Non-pigmented ciliary epithelial cell (primary cell): ENCODE measurements at regions not wholly inside any gene's neighbourhood (a gene's known extent, or its start where the extent isn't known, plus 50 kb on each side); places are given as distances from the start of the nearest gene placed in this dataset.
"Not testable (repeated sequence)": the region's sequence is repeated elsewhere in the genome, so short reads cannot be mapped to it uniquely, and the experiment has no call there.

Experiments
- DNase-seq: peaks from one replicate; pipeline ENCODE4 v3.0.0-alpha.2; 2010; ENCODE audit warnings: low read depth

DNA sequence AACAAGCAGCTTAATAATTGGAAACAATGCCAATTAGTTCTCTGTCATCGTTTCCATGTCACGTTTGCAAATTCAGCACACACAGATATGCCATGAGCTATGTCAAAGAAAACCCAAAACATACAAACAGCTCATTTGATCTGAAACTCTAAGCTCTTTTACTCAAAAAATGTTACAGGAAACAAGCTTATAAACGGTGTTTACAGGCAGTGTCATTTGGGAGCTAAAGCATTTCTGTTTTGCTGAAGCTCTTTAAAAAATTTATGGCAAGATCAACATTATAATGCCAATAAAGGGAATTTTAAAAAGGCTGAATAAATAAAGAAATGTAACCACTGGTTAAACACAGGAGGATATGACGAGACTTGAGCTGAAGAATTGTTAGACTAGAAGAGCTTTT lies 94.0 kb upstream of the HS3ST2 start:
- no peak for DNase-seq

DNA sequence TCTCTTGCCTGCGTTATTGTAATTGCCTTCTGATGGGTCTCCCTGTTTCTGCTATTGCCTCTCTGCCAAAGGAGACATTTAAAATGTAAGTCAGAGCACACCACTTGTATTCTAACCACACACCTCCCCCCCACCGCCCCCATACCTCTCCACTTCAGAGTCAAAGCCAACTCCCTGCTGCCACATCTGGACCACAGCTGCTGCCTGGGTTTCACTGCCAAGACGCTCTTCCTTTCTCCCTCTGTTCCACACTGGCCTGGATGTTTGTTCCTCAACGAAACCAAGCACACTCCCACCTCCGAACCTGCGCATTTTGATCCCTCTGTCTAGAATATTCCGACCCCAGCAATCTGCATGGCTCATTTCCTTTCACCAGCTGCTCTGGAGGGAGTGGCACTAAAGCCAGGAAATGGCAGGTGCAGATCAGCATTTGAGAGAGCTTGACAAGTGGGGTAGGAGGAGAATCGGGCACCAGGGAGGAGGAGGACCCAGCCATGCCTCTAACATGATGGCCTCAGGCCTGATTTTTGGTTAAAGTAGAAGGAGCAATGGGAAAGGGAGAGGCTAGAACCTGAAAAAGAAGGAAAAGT lies 92.4 kb upstream of the HS3ST2 start:
- no peak for DNase-seq

GRCh38 chr16:22722551-22723541 lies 91.1 kb upstream of the HS3ST2 start:
- not testable (repeated sequence) for DNase-seq

GRCh38 chr16:22726868-22727267 lies 87.1 kb upstream of the HS3ST2 start:
- no peak for DNase-seq

DNA sequence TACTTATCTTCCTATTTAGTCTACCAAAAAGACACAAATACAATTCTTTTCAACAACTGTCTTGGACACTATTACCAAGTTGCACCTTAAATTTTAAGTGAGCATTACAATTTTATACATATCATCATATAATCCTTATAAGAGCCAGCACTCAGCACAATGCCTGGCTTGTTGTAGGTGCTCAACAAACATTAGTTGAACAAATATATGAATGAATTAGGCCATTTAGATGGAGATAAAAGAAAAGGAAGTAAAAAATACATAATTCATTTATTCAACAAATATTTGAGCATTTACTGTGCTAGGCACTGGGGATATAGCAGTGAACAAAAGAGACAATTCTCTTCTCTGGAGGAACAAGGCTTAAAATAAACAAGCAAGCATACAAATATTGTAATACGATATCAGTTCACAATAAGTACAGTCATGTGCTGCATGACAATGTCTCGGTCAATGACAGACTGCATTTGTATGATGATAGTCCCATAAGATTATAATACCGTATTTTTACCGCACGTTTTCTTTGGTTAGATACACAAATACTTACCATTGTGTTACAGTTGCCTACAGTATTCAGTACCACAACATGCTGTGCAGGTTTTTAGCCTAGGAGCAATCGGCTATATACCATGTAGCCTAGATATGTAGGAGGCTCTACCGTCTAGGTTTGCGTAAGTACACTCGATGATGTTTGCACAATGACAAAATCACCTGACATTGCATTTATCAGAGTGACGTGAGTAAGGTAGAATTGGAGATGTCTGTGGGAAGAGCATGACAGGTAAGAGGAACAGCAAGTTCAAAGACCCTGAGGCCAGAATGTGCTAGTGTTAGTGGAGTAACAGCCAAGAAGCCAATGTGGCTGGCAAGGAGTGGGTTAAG lies 86.4 kb upstream of the HS3ST2 start:
- no peak for DNase-seq

- DNase-seq = no peak
These were observed 85.7 kb upstream of the HS3ST2 start for GRCh38 chr16:22728167-22728836.

DNA sequence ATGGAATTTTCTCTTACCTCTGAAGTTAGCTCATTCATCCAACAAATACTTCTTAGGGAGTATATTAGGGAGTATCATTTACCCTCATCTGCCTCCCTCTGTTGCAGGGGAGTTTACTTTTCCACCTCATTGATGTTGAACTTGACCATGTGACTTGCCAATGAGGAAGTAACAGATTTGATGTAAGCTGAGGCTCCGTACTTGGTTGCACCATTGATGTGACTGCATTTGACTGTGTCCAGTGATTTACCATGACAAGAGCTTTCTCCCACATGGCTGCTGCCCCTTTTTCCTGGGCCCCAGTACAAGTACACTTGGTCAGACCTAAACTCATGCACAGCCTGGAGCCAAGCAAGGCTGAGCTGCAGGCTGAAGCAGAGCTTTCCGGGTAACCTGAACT lies 81.6 kb upstream of the HS3ST2 start:
- DNase-seq = no peak

- DNase-seq = no peak
These were observed 81.0 kb upstream of the HS3ST2 start for GRCh38 chr16:22732959-22733358.

GRCh38 chr16:22734368-22734767 lies 79.6 kb upstream of the HS3ST2 start:
- no peak for DNase-seq

DNA sequence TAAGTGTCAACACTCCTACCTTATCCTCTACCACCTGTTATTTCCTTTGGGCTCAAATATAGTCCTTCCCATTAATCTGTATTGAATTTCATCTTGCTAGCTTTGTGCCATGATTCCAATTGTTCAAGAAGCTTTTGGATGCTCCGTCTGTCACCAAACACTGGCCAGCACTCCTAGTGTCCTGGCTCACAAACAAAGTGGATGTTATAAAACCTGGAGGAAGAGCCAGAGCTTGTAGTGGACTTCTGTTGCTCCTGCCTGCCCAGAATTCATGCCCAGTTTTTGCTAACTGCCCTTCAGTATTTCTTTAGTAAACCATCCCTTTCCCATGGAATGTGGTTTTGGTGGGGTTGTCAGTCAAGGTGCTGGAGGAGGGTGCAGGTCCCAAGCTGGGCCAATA lies 77.2 kb upstream of the HS3ST2 start:
- DNase-seq = no peak

- DNase-seq = no peak
These were observed 74.9 kb upstream of the HS3ST2 start for GRCh38 chr16:22739077-22739476.

- DNase-seq = no peak
These were observed 70.6 kb upstream of the HS3ST2 start for GRCh38 chr16:22743401-22743800.

- DNase-seq = no peak
These were observed 62.8 kb upstream of the HS3ST2 start for GRCh38 chr16:22751104-22751667.

GRCh38 chr16:22751685-22752084 lies 62.3 kb upstream of the HS3ST2 start:
- no peak for DNase-seq

GRCh38 chr16:22753451-22753850 lies 60.5 kb upstream of the HS3ST2 start:
- no peak for DNase-seq

GRCh38 chr16:22754577-22754976 lies 59.4 kb upstream of the HS3ST2 start:
- no peak for DNase-seq

GRCh38 chr16:22757202-22757601 lies 56.8 kb upstream of the HS3ST2 start:
- DNase-seq = no peak

DNA sequence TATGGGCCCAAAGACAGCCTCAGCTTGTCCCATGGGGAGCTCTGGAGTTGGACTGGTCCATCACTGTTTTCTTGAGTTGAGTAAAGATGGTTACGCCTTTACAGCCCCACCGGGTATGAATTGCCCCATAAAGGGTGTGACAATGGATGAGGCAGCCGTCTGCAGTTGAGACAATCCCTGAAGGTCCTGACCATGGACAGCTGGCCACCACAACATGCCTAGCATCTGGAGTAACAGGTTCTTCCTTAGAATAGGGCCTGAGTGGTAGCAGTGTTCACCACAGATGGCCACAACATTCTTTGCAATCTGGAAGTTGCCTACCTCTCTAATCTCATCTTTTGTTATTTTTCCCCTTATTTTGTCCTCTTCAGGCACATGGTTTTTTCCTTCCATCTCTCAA lies 51.5 kb upstream of the HS3ST2 start:
- no peak for DNase-seq

DNA sequence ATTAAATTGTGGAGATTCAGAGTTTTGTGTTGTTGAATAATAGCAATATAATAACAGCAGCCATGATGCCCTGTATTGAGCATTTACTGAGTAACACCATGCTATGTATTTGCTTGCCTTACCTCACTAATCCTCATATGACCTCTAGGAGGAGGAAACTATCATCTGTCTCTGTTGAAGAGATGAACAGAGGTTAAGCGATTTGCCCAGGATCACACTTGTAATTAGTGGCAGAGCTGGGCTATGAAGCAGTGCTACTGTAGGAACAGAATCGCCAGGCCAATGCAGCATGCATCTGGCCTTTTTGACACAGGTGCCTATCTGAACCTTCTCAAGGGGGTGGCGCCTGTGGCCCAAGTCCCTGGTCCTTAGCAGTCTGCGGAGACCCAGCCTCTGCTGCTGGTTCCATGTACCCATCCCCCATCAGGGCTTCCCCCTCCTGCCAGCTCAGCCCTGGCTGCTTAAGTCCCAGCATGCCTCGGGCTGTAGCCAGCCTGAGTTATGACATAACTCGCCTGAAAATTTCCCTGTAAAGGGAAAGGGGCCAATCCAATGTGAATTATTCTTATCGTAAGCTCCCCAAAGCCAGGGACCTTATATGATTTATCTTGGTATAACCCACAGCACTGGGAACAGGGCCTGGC lies 50.4 kb upstream of the HS3ST2 start:
- no peak for DNase-seq
